HG03342 (cell line): ENCODE measurements at regions not wholly inside any gene's neighbourhood (a gene's known extent, or its start where the extent isn't known, plus 50 kb on each side); places are given as distances from the start of the nearest gene placed in this dataset.
"Not testable (repeated sequence)": the region's sequence is repeated elsewhere in the genome, so short reads cannot be mapped to it uniquely, and the experiment has no call there.

Experiments
- ATAC-seq: cut with Tn5 transposase; IDR thresholded peaks from one replicate; pipeline ENCODE4 v1.9.1; 2021; ENCODE audit warnings: mild to moderate bottlenecking, moderate library complexity; ENCODE audit not compliant: unreplicated experiment

GRCh38 chr5:106399391-106399790 is 1271.3 kb downstream of the EFNA5 start:
- ATAC-seq, result no peak

- ATAC-seq, result no peak
Measured at GRCh38 chr5:106397700-106398099, 1273.0 kb downstream of the EFNA5 start.

- no peak for ATAC-seq
Measured at GRCh38 chr5:106393276-106393675, 1277.5 kb downstream of the EFNA5 start.

GRCh38 chr5:106392766-106393165 is 1278.0 kb downstream of the EFNA5 start:
- ATAC-seq, result no peak

- not testable (repeated sequence) for ATAC-seq
Measured at GRCh38 chr5:106387767-106388166, 1283.0 kb downstream of the EFNA5 start.

- no peak for ATAC-seq
Measured at GRCh38 chr5:106386287-106386686, 1284.5 kb downstream of the EFNA5 start.

GRCh38 chr5:106380736-106381135 is 1290.0 kb downstream of the EFNA5 start:
- ATAC-seq, result no peak

GRCh38 chr5:106376522-106376921 is 1294.2 kb downstream of the EFNA5 start:
- ATAC-seq, result no peak

- no peak for ATAC-seq
Measured at GRCh38 chr5:106374956-106375355, 1295.8 kb downstream of the EFNA5 start.

- ATAC-seq, result no peak
Measured at GRCh38 chr5:106368021-106368420, 1302.7 kb downstream of the EFNA5 start.

- no peak for ATAC-seq
Measured at GRCh38 chr5:106367281-106367680, 1303.5 kb downstream of the EFNA5 start.

GRCh38 chr5:106363578-106363977 is 1307.2 kb downstream of the EFNA5 start:
- ATAC-seq, result no peak

GRCh38 chr5:106361905-106362304 is 1308.8 kb downstream of the EFNA5 start:
- no peak for ATAC-seq

- no peak for ATAC-seq
Measured at GRCh38 chr5:106331415-106331814, 1339.3 kb downstream of the EFNA5 start.

GRCh38 chr5:106324356-106324755 is 1346.4 kb downstream of the EFNA5 start:
- ATAC-seq, result no peak

GRCh38 chr5:106321242-106321641 is 1349.5 kb downstream of the EFNA5 start:
- no peak for ATAC-seq

- no peak for ATAC-seq
Measured at GRCh38 chr5:106314221-106314824, 1356.4 kb downstream of the EFNA5 start.

GRCh38 chr5:106312360-106312759 is 1358.4 kb downstream of the EFNA5 start:
- no peak for ATAC-seq

GRCh38 chr5:106311230-106311915 is 1359.4 kb downstream of the EFNA5 start:
- ATAC-seq, result no peak

GRCh38 chr5:106307265-106307664 is 1363.5 kb downstream of the EFNA5 start:
- no peak for ATAC-seq

GRCh38 chr5:106306313-106307028 is 1364.3 kb downstream of the EFNA5 start:
- ATAC-seq, result no peak

- no peak for ATAC-seq
Measured at GRCh38 chr5:106303911-106304310, 1366.8 kb downstream of the EFNA5 start.
